Cardiac septum (tissue), 1 donor: ENCODE measurements at regions not wholly inside any gene's neighbourhood (a gene's known extent, or its start where the extent isn't known, plus 50 kb on each side); places are given as distances from the start of the nearest gene placed in this dataset.
"Not testable (repeated sequence)": the region's sequence is repeated elsewhere in the genome, so short reads cannot be mapped to it uniquely, and the experiment has no call there.

Experiments used
- DNase-seq: peaks from one replicate; pipeline ENCODE4 v3.0.0-alpha.2; 2020; ENCODE audit warnings: low spot score
- intact Hi-C: fragments of 100-400 bp; cut with DNase I; formaldehyde crosslinking; loops from one replicate; pipeline ENCODE4 v1.14.0; 2022
- donor health status: DM: no; HTN: no; CAD: no.

GRCh38 chr1:87398641-87399040, 70.0 kb downstream of the LMO4 start:
- no peak for DNase-seq
- intact Hi-C loops, result no loop called here

GRCh38 chr1:87399264-87399663, 70.6 kb downstream of the LMO4 start:
- intact Hi-C loops, result no loop called here
- DNase-seq, result no peak

GRCh38 chr1:87399701-87400100, 71.0 kb downstream of the LMO4 start:
- intact Hi-C loops, result no loop called here
- DNase-seq, result no peak

GRCh38 chr1:87400813-87401212, 72.1 kb downstream of the LMO4 start:
- DNase-seq, result no peak
- intact Hi-C loops, result no loop called here

- DNase-seq, result no peak
- intact Hi-C loops, result no loop called here
Measured at GRCh38 chr1:87402241-87403002, 73.7 kb downstream of the LMO4 start.

GRCh38 chr1:87403061-87403820, 74.6 kb downstream of the LMO4 start:
- intact Hi-C loops, result no loop called here
- no peak for DNase-seq

- DNase-seq, result no peak
- intact Hi-C loops, result no loop called here
Measured at GRCh38 chr1:87404296-87404695, 75.6 kb downstream of the LMO4 start.

- intact Hi-C loops, result no loop called here
- DNase-seq, result no peak
Measured at GRCh38 chr1:87408665-87409248, 80.1 kb downstream of the LMO4 start.

- no peak for DNase-seq
- intact Hi-C loops, result no loop called here
Measured at GRCh38 chr1:87410776-87411480, 82.2 kb downstream of the LMO4 start.

GRCh38 chr1:87413846-87414245, 85.2 kb downstream of the LMO4 start:
- intact Hi-C loops, DNase-seq: not testable (repeated sequence)

GRCh38 chr1:87418048-87418447, 89.4 kb downstream of the LMO4 start:
- no peak for DNase-seq
- intact Hi-C loops, result no loop called here

- intact Hi-C loops, result no loop called here
- DNase-seq, result no peak
Measured at GRCh38 chr1:87421809-87422208, 93.1 kb downstream of the LMO4 start.

GRCh38 chr1:87424541-87424940, 95.9 kb downstream of the LMO4 start:
- no peak for DNase-seq
- intact Hi-C loops, result no loop called here

GRCh38 chr1:87426463-87427249, 98.0 kb downstream of the LMO4 start:
- intact Hi-C loops, result no loop called here
- DNase-seq, result no peak

- intact Hi-C loops, result no loop called here
- DNase-seq, result no peak
Measured at GRCh38 chr1:87428367-87428766, 99.7 kb downstream of the LMO4 start.

- intact Hi-C loops, result no loop called here
Measured at GRCh38 chr1:87428883-87429282, 100.2 kb downstream of the LMO4 start.

GRCh38 chr1:87432685-87433084, 104.0 kb downstream of the LMO4 start:
- no peak for DNase-seq
- intact Hi-C loops, result no loop called here

More at GRCh38 chr1:87428883-87429282, 100.2 kb downstream of the LMO4 start:
- no peak for DNase-seq

- intact Hi-C loops, result not testable (repeated sequence)
Measured at GRCh38 chr1:87433101-87433500, 104.4 kb downstream of the LMO4 start.

GRCh38 chr1:87435484-87435883, 106.8 kb downstream of the LMO4 start:
- no peak for DNase-seq

More at GRCh38 chr1:87433101-87433500, 104.4 kb downstream of the LMO4 start:
- not testable (repeated sequence) for DNase-seq

More at GRCh38 chr1:87435484-87435883, 106.8 kb downstream of the LMO4 start:
- intact Hi-C loops, result no loop called here
